Fibroblast of skin of right quadriceps (primary cell): ENCODE measurements at regions not wholly inside any gene's neighbourhood (a gene's known extent, or its start where the extent isn't known, plus 50 kb on each side); places are given as distances from the start of the nearest gene placed in this dataset.
"Not testable (repeated sequence)": the region's sequence is repeated elsewhere in the genome, so short reads cannot be mapped to it uniquely, and the experiment has no call there.

ENCODE experiments used
- DNase-seq: peaks from one replicate; pipeline ENCODE4 v3.0.0-alpha.2; 2013

GRCh38 chrX:3815896-3816664, 102.6 kb upstream of the PRKX start:
- peak; percentile 26 for DNase-seq

GRCh38 chrX:3811331-3812311, 98.2 kb upstream of the PRKX start:
- DNase-seq = peak; percentile 23

GRCh38 chrX:3807906-3808305, 94.5 kb upstream of the PRKX start:
- no peak for DNase-seq

- no peak for DNase-seq
These were observed 93.2 kb upstream of the PRKX start for GRCh38 chrX:3806630-3807029.

- no peak for DNase-seq
These were observed 90.3 kb upstream of the PRKX start for GRCh38 chrX:3803713-3804112.

- no peak for DNase-seq
These were observed 89.9 kb upstream of the PRKX start for GRCh38 chrX:3803305-3803704.

GRCh38 chrX:3795411-3795810, 82.0 kb upstream of the PRKX start:
- DNase-seq = not testable (repeated sequence)

GRCh38 chrX:3791449-3791848, 78.0 kb upstream of the PRKX start:
- DNase-seq = no peak

- no peak for DNase-seq
These were observed 75.2 kb upstream of the PRKX start for GRCh38 chrX:3788494-3789233.

- no peak for DNase-seq
These were observed 74.4 kb upstream of the PRKX start for GRCh38 chrX:3787856-3788255.

- DNase-seq = not testable (repeated sequence)
These were observed 72.4 kb upstream of the PRKX start for GRCh38 chrX:3785822-3786221.

- no peak for DNase-seq
These were observed 67.1 kb upstream of the PRKX start for GRCh38 chrX:3780564-3780963.

- DNase-seq = no peak
These were observed 66.1 kb upstream of the PRKX start for GRCh38 chrX:3779546-3779945.

GRCh38 chrX:3777416-3777815, 64.0 kb upstream of the PRKX start:
- DNase-seq = no peak

- DNase-seq = no peak
These were observed 58.3 kb upstream of the PRKX start for GRCh38 chrX:3771766-3772165.

GRCh38 chrX:3768881-3769280, 55.4 kb upstream of the PRKX start:
- DNase-seq = no peak
